GM21576 (cell line): ENCODE measurements at regions not wholly inside any gene's neighbourhood (a gene's known extent, or its start where the extent isn't known, plus 50 kb on each side); places are given as distances from the start of the nearest gene placed in this dataset.
"Not testable (repeated sequence)": the region's sequence is repeated elsewhere in the genome, so short reads cannot be mapped to it uniquely, and the experiment has no call there.

Experiments
- ATAC-seq: cut with Tn5 transposase; IDR thresholded peaks from one replicate; pipeline ENCODE4 v1.9.1; 2021; ENCODE audit warnings: mild to moderate bottlenecking, moderate library complexity; ENCODE audit not compliant: unreplicated experiment

- not testable (repeated sequence) for ATAC-seq
Observed at GRCh38 chr1:72983011-72983410, 700.7 kb upstream of the NEGR1 start.

- no peak for ATAC-seq
Observed at GRCh38 chr1:72969461-72969860, 687.1 kb upstream of the NEGR1 start.

- ATAC-seq, result no peak
Observed at GRCh38 chr1:72954943-72955342, 672.6 kb upstream of the NEGR1 start.

- ATAC-seq, result not testable (repeated sequence)
Observed at GRCh38 chr1:72950900-72951299, 668.6 kb upstream of the NEGR1 start.

- ATAC-seq, result no peak
Observed at GRCh38 chr1:72946903-72947499, 664.7 kb upstream of the NEGR1 start.

- ATAC-seq, result no peak
Observed at GRCh38 chr1:72942008-72942407, 659.7 kb upstream of the NEGR1 start.

- ATAC-seq, result no peak
Observed at GRCh38 chr1:72938408-72938807, 656.1 kb upstream of the NEGR1 start.

- ATAC-seq, result no peak
Observed at GRCh38 chr1:72937905-72938304, 655.6 kb upstream of the NEGR1 start.

GRCh38 chr1:72936942-72937341 is 654.6 kb upstream of the NEGR1 start:
- no peak for ATAC-seq

GRCh38 chr1:72936151-72936740 is 653.9 kb upstream of the NEGR1 start:
- no peak for ATAC-seq

GRCh38 chr1:72932025-72932424 is 649.7 kb upstream of the NEGR1 start:
- no peak for ATAC-seq

- ATAC-seq, result no peak
Observed at GRCh38 chr1:72930528-72930927, 648.2 kb upstream of the NEGR1 start.

- no peak for ATAC-seq
Observed at GRCh38 chr1:72918940-72919339, 636.6 kb upstream of the NEGR1 start.

GRCh38 chr1:72917920-72918319 is 635.6 kb upstream of the NEGR1 start:
- ATAC-seq, result no peak

GRCh38 chr1:72915581-72915980 is 633.2 kb upstream of the NEGR1 start:
- ATAC-seq, result no peak

GRCh38 chr1:72911656-72912055 is 629.3 kb upstream of the NEGR1 start:
- ATAC-seq, result no peak

- no peak for ATAC-seq
Observed at GRCh38 chr1:72896256-72896655, 613.9 kb upstream of the NEGR1 start.

- no peak for ATAC-seq
Observed at GRCh38 chr1:72892461-72892860, 610.1 kb upstream of the NEGR1 start.

GRCh38 chr1:72891976-72892375 is 609.6 kb upstream of the NEGR1 start:
- no peak for ATAC-seq

GRCh38 chr1:72885841-72886240 is 603.5 kb upstream of the NEGR1 start:
- ATAC-seq, result no peak

GRCh38 chr1:72885017-72885416 is 602.7 kb upstream of the NEGR1 start:
- no peak for ATAC-seq

- ATAC-seq, result no peak
Observed at GRCh38 chr1:72869873-72870272, 587.5 kb upstream of the NEGR1 start.

GRCh38 chr1:72869441-72869840 is 587.1 kb upstream of the NEGR1 start:
- ATAC-seq, result no peak
